HEK293 (cell line): ENCODE measurements at regions not wholly inside any gene's neighbourhood (a gene's known extent, or its start where the extent isn't known, plus 50 kb on each side); places are given as distances from the start of the nearest gene placed in this dataset.

Experiments
- REPIN1 ChIP-seq: fragments of 450-650 bp; formaldehyde crosslinking; IDR thresholded peaks from 2 replicates; pipeline ENCODE4 v1.5.1; 2017; ENCODE audit warnings: missing biosample characterization, missing genetic modification characterization, low read depth
- ZBTB1 ChIP-seq: fragments of 450-650 bp; formaldehyde crosslinking; IDR thresholded peaks from 2 replicates; pipeline ENCODE4 v1.5.1; 2016; ENCODE audit warnings: missing biosample characterization, missing genetic modification characterization
- ZEB2 ChIP-seq: fragments of 450-650 bp; formaldehyde crosslinking; IDR thresholded peaks from 2 replicates; pipeline ENCODE4 v1.5.1; 2016; ENCODE audit warnings: missing biosample characterization, missing genetic modification characterization
- ZNF121 ChIP-seq: fragments of 450-650 bp; formaldehyde crosslinking; IDR thresholded peaks from 2 replicates; pipeline ENCODE4 v1.5.1; 2016; ENCODE audit warnings: missing biosample characterization, missing genetic modification characterization
- ZNF274 ChIP-seq, 2 experiments: fragments of 200-500 bp in 1 of 2; fragments of 450-650 bp in 1 of 2; sonication (Bioruptor generic) in 1 of 2; formaldehyde crosslinking in 1 of 2; IDR thresholded peaks; 2 replicates each; pipeline versions ENCODE4 v1.5.1 to v1.6.1; 2014 to 2016; ENCODE audit warnings: borderline replicate concordance in 1 of 2, inconsistent platforms in 1 of 2, low read length in 1 of 2, missing biosample characterization in 1 of 2, missing genetic modification characterization in 1 of 2
- ZNF324 ChIP-seq: fragments of 450-650 bp; formaldehyde crosslinking; IDR thresholded peaks from 2 replicates; pipeline ENCODE4 v1.5.1; 2016; ENCODE audit warnings: missing biosample characterization, missing genetic modification characterization
- ZNF660 ChIP-seq: fragments of 450-650 bp; IDR thresholded peaks from 2 replicates; pipeline ENCODE4 v1.5.1; 2018; ENCODE audit warnings: missing biosample characterization, mild to moderate bottlenecking, missing genetic modification characterization

DNA sequence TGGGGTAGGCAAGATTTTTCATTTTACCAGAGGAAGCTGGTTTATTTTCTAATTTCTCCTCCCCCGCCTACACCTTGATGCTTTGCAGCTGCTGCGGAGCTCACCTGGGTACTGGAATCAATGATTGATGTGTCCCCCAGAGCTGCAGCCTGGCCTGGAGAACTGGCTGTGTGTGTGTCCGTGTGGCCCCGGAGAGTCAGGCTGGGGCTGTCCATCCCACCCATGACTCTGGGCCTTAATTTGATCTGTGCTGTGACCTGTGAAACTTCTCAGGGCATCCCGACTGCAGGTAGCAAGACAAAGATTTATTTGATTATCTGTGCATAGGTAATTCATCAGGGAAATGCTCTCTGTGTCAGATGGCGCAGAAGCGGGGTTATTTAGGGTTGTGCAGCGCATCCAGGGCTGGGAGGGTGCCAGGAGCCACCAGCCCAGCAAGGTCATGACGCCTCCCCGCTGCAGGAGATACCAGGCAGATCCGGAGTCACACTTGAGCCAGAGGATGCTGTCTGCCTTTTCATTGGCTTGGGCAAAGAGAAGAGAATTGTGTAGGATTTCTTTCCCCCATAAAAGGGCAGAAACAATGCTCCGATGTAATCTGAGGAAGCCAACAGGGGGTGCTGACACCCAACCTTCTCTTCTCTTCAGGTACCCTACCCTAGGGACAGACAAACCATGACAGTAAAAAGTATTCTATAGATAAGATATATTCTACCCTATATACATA lies 346.6 kb downstream of the TSHZ3 start:
- TF ChIP-seq ZEB2 (tag by site-specific recombination), result no peak
- no peak for TF ChIP-seq REPIN1 (tag by site-specific recombination)
- TF ChIP-seq ZNF660, result no peak
- no peak for TF ChIP-seq ZNF274 (IDR thresholded peaks at IDR 0.05; ENCODE audit: low read length)
- no peak for TF ChIP-seq ZNF274 (tag by site-specific recombination; IDR thresholded peaks at IDR 0.05; ENCODE audit: borderline replicate concordance)
- no peak for TF ChIP-seq ZBTB1 (tag by site-specific recombination)
- no peak for TF ChIP-seq ZNF324 (tag by site-specific recombination)
- no peak for TF ChIP-seq ZNF121 (tag by site-specific recombination)
